AG04450 (cell line): ENCODE measurements at regions not wholly inside any gene's neighbourhood (a gene's known extent, or its start where the extent isn't known, plus 50 kb on each side); places are given as distances from the start of the nearest gene placed in this dataset.

Source experiments
- CTCF ChIA-PET: fragments of 300-600, 350-600 bp; formaldehyde crosslinking; extraction: SDS; loops from one replicate; lab custom pipeline; 2022; ENCODE audit warnings: antibody characterized with exemption, inconsistent platforms; lab: Charles Lee
- POLR2A ChIA-PET: fragments of 350-600 bp; formaldehyde crosslinking; extraction: SDS; loops from one replicate; lab custom pipeline; 2021; ENCODE audit warnings: antibody characterized with exemption, inconsistent platforms; lab: Yijun Ruan, JAX
- DNase-seq: peaks from one replicate; pipeline ENCODE4 v3.0.0-alpha.2; 2011; ENCODE audit warnings: low read depth, low spot score
- H3K27ac ChIP-seq: one replicate; pipeline ENCODE4 v1.5.1; 2012; ENCODE audit warnings: low read depth, low read length, control low read depth
- H3K27me3 ChIP-seq: one replicate; pipeline ENCODE4 v1.6.0; 2012; ENCODE audit warnings: low read length; ENCODE audit not compliant: control insufficient read depth, insufficient read depth
- H3K4me3 ChIP-seq: 2 replicates; pipeline ENCODE4 v1.5.1; 2011; ENCODE audit warnings: mild to moderate bottlenecking, low read depth, low read length, control low read depth
- H3K9me3 ChIP-seq: 2 replicates; pipeline ENCODE4 v1.5.1; 2012; ENCODE audit warnings: low read length; ENCODE audit not compliant: control insufficient read depth, insufficient read depth
- TF ChIP-seq, protein P1 (sequence below): IDR thresholded peaks from 2 replicates; pipeline ENCODE4 v1.5.1; 2011; ENCODE audit warnings: low read depth, low read length, control low read depth, inconsistent platforms

DNA sequence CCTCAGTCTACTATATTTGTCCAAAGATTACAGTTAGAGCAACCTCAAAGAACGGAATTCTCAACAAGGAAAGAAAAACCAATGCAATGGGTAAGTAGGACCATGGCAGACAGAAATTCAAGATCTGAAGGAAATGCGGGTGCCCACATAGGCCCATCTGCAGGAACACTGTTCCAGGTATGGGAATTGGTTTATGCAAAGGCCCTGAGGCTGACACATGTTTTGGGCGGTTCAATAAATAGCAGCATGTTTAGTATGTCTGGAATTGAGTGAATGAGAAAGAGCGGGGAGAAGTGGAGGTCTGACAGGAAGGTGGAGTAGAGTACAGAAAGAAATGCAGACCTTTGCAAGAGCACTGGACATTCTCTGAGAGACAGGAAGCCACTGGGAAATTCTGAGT lies 164.7 kb upstream of the KLF12 start:
- H3K4me3 ChIP-seq, result no peak overlapping the region
- POLR2A ChIA-PET, result no interaction called here

GRCh38 chr13:74289861-74290773 lies 155.9 kb upstream of the KLF12 start:
- H3K9me3 ChIP-seq, result no peaks in the 10 kb centered on the region
- H3K27ac ChIP-seq, result no peak overlapping the region
- H3K4me3 ChIP-seq, result peak overlapping the region; percentile 8; the same call in 1 of the 2 replicates
- H3K27me3 ChIP-seq, result no peaks in the 10 kb centered on the region
- TF ChIP-seq, protein P1, sequence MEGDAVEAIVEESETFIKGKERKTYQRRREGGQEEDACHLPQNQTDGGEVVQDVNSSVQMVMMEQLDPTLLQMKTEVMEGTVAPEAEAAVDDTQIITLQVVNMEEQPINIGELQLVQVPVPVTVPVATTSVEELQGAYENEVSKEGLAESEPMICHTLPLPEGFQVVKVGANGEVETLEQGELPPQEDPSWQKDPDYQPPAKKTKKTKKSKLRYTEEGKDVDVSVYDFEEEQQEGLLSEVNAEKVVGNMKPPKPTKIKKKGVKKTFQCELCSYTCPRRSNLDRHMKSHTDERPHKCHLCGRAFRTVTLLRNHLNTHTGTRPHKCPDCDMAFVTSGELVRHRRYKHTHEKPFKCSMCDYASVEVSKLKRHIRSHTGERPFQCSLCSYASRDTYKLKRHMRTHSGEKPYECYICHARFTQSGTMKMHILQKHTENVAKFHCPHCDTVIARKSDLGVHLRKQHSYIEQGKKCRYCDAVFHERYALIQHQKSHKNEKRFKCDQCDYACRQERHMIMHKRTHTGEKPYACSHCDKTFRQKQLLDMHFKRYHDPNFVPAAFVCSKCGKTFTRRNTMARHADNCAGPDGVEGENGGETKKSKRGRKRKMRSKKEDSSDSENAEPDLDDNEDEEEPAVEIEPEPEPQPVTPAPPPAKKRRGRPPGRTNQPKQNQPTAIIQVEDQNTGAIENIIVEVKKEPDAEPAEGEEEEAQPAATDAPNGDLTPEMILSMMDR, result no peak
- DNase-seq, result peak; percentile 48
- CTCF ChIA-PET, result interaction anchor here (0.9 to 3.2 kb wide), 3 partner anchors 10 to 968 kb away, joined by 3 to 11 read pairs (median 4); no protein-coding TSS in a partner anchor
- POLR2A ChIA-PET, result no interaction called here

More for the DNA sequence above, 164.7 kb upstream of the KLF12 start:
- TF ChIP-seq, protein P1, result no peak
- DNase-seq, result no peak
- Histone ChIP-seq H3K27ac (no peak overlapping the region), H3K9me3 (no peaks in the 10 kb centered on the region), H3K27me3 (no peaks in the 10 kb centered on the region)
- CTCF ChIA-PET, result no interaction called here

DNA sequence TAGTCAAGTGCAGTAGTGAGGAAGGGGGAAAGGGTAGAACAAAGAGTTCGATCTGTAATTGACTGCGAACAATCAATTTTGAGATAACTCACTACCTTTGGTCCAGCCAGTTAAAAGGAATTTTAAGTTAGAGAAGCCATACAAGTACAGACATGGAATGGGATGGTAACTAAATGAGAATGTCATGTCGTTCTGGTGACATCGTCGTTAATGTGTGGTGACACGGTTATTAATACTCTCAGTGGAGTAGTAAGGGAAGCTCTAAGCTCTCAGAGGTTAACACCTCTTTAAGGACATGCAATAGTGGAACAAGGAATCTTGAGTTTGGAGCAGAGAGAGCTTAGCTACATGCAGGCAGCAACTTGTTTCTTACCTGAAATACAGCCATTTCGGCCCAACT lies 154.9 kb upstream of the KLF12 start:
- Histone ChIP-seq H3K4me3 (no peak overlapping the region), H3K27me3 (no peaks in the 10 kb centered on the region), H3K27ac (no peak overlapping the region), H3K9me3 (no peaks in the 10 kb centered on the region)
- TF ChIP-seq, protein P1, result no peak
- POLR2A ChIA-PET, result no interaction called here
- CTCF ChIA-PET, result interaction anchor here (0.8 to 3.2 kb wide), 5 partner anchors 11 to 969 kb away, joined by 3 to 11 read pairs (median 4); no protein-coding TSS in a partner anchor
- no peak for DNase-seq

DNA sequence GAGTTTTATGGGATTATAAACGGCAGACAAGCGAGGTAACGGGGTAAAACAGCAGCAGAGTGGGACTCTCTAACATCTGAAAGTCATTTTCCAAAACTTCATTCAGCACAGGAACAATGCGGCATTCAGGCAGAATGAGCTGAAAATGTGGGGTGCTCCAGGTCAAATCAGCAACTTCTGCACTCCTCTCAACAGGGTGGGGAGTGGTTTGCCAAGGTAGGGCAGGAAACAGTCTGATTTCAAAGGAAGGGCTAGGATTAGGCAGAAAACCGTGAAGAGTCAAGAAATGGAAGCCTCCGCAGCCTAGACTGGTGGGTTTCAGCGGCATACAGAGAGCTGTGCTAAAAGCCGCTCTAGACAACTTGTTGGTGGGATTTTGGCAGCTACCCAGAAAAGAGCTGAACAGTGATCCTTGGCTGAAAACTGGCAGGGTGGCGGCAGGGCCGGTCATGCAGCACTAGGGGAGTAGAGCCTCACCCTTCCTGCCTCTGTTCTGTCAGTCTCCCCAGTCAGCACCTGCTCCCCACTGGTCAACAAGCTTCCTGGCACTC lies 154.2 kb upstream of the KLF12 start:
- Histone ChIP-seq H3K27ac (no peak overlapping the region), H3K9me3 (no peaks in the 10 kb centered on the region), H3K27me3 (no peaks in the 10 kb centered on the region), H3K4me3 (no peak overlapping the region; the same call in 1 of the 2 replicates)
- TF ChIP-seq, protein P1, result no peak
- ChIA-PET POLR2A (no interaction called here), CTCF (interaction anchor here (0.6 to 3.2 kb wide), 7 partner anchors 12 to 969 kb away, joined by 3 to 11 read pairs (median 6); no protein-coding TSS in a partner anchor)
- no peak for DNase-seq

GRCh38 chr13:74287724-74288169 lies 153.5 kb upstream of the KLF12 start:
- H3K27me3 ChIP-seq, result no peaks in the 10 kb centered on the region
- TF ChIP-seq, protein P1, result no peak
- CTCF ChIA-PET, result interaction anchor here (0.6 to 3.2 kb wide), 12 partner anchors 10 to 970 kb away, joined by 3 to 11 read pairs (median 6); no protein-coding TSS in a partner anchor
- DNase-seq, result peak; percentile 30
- no peak overlapping the region for H3K4me3 ChIP-seq
- H3K9me3 ChIP-seq, result no peaks in the 10 kb centered on the region
- H3K27ac ChIP-seq, result no peak overlapping the region
- POLR2A ChIA-PET, result interaction anchor here (1.9 kb wide), 1 partner anchor 153 kb away, joined by 10 read pairs; the partner anchor contains the start of gene KLF12
